GM20000 (cell line): ENCODE measurements at regions not wholly inside any gene's neighbourhood (a gene's known extent, or its start where the extent isn't known, plus 50 kb on each side); places are given as distances from the start of the nearest gene placed in this dataset.

Source experiments
- DNase-seq: peaks from one replicate; pipeline ENCODE4 v3.0.0; 2012; ENCODE audit warnings: low spot score
- CTCF ChIP-seq: IDR thresholded peaks from 2 replicates; pipeline ENCODE4 v1.5.1; 2012; ENCODE audit warnings: mild to moderate bottlenecking, control low read depth; ENCODE audit errors: extremely low read depth, missing control alignments

- TF ChIP-seq CTCF, result no peak
- DNase-seq, result no peak
Observed at GRCh38 chr14:40757376-40757950, 849.2 kb upstream of the LRFN5 start.

GRCh38 chr14:40733206-40733605 lies 873.5 kb upstream of the LRFN5 start:
- no peak for TF ChIP-seq CTCF
- DNase-seq, result no peak

- DNase-seq, result no peak
- TF ChIP-seq CTCF, result no peak
Observed at GRCh38 chr14:40727107-40727506, 879.6 kb upstream of the LRFN5 start.

- DNase-seq, result no peak
- no peak for TF ChIP-seq CTCF
Observed at GRCh38 chr14:40713387-40713786, 893.3 kb upstream of the LRFN5 start.

GRCh38 chr14:40697231-40697630 lies 909.4 kb upstream of the LRFN5 start:
- no peak for TF ChIP-seq CTCF
- DNase-seq, result no peak

- no peak for DNase-seq
- no peak for TF ChIP-seq CTCF
Observed at GRCh38 chr14:40694023-40694422, 912.7 kb upstream of the LRFN5 start.

GRCh38 chr14:40691066-40691465 lies 915.6 kb upstream of the LRFN5 start:
- DNase-seq, result no peak
- TF ChIP-seq CTCF, result no peak
